H1 (cell line): ENCODE measurements at regions not wholly inside any gene's neighbourhood (a gene's known extent, or its start where the extent isn't known, plus 50 kb on each side); places are given as distances from the start of the nearest gene placed in this dataset.

ENCODE experiments used
- BCL11A ChIP-seq, 2 experiments: IDR thresholded peaks; one replicate each; pipeline ENCODE4 v1.6.1; 2011; ENCODE audit warnings: low read depth in 2 of 2, low read length in 2 of 2, mild to moderate bottlenecking in 2 of 2
- CEBPB ChIP-seq: IDR thresholded peaks from 2 replicates; pipeline ENCODE4 v1.6.1; 2012; ENCODE audit warnings: low read depth, low read length
- CHD7 ChIP-seq: fragments of 300-600 bp; sonication (generic); IDR thresholded peaks from 2 replicates; pipeline ENCODE4 v1.7.1; 2012; ENCODE audit warnings: low read length, moderate library complexity, mild to moderate bottlenecking, inconsistent platforms; ENCODE audit not compliant: insufficient replicate concordance
- RAD21 ChIP-seq, 2 experiments: IDR thresholded peaks in 1 of 2; conservative IDR thresholded peaks in 1 of 2; 2 replicates each; pipeline ENCODE4 v1.6.1; 2011; ENCODE audit warnings: low read depth in 2 of 2, low read length in 2 of 2, improper control_type of control experiment in 1 of 2, inconsistent platforms in 1 of 2, mild to moderate bottlenecking in 1 of 2, moderate library complexity in 1 of 2
- TAF7 ChIP-seq: optimal IDR thresholded peaks from 2 replicates; pipeline ENCODE3; 2011; ENCODE audit warnings: low read depth, mild to moderate bottlenecking, inconsistent platforms, low read length, moderate library complexity, borderline replicate concordance

DNA sequence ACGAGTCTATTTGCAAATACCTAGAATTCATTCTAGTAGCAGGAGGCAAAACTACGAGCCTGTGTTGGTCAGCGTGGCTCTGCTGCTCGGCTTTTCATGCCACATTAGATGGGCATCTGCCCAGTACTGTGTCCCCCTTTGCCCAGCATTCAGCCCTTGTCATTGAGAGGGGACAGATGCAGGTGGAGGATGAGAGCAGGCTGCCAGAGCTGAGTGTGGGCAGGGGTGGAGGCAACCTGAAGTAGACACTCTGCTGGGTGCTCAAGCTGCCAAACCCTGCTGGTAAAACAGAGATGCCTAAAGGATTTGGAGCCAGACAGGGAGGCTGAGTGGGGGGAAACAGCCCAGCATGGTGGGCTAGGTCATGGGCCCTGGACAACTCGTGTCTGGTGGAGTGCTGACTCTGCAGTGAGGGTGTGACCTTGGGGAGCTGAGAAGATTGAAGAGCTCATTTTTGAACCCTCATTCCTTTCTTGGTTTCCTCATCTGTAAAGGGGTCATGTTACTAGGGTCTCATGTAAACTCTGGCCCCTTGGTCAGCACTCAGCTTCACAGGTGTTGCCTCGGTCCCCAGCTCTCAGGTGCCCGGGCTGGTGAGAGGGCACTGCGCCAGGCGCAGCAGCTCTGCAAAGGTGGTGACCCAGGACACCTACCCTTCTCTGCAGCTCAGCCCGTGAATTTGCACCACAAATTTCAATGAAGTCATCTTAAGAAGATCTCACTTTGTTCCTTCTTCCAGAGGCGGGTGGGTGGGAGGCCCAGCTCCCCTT, 64.2 kb upstream of the BHLHE23 start (continued):
- TF ChIP-seq CHD7 (no peak), TAF7 (no peak), RAD21 (IDR thresholded peaks at IDR 0.05 in 1 of 2, conservative IDR thresholded peaks at IDR 0.05 in 1 of 2; ENCODE audit: low read depth in 2 of 2, low read length in 2 of 2) (no peak), CEBPB (no peak), BCL11A (IDR thresholded peaks at IDR 0.05; ENCODE audit: low read depth in 2 of 2, low read length in 2 of 2) (no peak)
